EH (cell line): ENCODE measurements at regions not wholly inside any gene's neighbourhood (a gene's known extent, or its start where the extent isn't known, plus 50 kb on each side); places are given as distances from the start of the nearest gene placed in this dataset.
"Not testable (repeated sequence)": the region's sequence is repeated elsewhere in the genome, so short reads cannot be mapped to it uniquely, and the experiment has no call there.

Experiments used
- DNase-seq: peaks from one replicate; pipeline ENCODE4 v3.0.0-alpha.2; 2015; ENCODE audit warnings: low read depth

DNA sequence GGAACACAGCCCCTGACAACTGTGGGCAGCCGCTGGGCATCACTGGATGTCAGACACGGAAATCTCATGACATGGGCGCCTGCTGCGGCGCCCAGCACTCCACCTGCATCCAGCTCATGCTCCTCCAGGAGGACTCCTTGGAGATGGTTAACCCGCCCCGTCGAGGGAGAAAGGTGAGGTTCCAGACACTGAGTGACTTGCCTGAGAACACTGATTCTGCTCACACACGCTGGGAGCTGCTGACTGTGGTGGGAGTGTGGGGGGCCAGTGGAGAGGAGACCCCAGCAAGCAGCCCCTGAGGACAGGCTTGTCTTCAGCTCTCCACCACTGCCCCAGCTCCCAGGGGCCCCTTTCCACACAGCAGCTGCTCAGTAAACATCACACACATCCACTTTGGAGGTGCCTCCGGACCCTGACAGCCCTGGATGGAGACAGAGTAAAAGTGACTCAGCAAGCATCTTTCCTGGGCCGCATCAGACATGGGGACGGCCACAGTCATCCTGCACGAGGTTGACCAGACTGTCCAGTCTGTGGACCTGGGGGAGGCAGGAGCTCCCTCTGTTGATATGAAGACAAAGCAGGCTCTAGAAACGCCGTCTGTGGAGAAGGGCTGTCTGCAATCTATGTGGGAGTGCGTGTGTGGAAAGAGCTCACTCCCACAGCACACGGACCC, 283.7 kb upstream of the IRX4 start:
- no peak for DNase-seq

DNA sequence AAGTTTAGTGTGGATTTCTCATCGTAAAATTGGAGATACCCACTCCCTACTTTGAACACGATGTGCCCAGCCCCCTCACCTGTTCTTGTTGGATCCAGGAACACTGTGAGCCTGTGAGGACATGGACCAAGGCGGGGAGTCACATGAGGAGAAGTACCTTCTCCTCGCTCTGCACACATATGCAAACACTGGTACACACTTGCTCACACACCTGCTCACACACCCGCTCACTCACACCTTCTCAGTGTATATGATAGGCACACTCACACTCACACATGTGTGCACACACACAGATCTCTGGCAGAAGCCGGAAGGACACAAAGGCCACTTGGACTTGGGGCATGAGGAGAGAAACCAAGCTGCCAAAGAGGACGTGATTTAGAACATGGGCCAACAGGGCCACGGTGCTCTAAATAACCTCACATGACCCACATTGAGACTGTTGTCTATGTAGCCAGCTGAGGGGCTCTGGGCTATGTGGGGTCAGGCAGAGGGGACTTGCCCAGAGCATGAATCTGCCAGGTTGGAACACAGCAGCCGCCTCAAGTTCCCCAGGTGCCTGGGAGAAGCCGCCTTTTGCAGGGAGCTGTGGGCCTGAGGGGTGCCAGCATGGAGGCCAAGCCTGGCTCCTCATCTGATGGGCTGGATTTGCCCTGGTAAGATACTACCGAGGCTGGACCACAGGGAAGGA, 283.0 kb upstream of the IRX4 start:
- no peak for DNase-seq

DNA sequence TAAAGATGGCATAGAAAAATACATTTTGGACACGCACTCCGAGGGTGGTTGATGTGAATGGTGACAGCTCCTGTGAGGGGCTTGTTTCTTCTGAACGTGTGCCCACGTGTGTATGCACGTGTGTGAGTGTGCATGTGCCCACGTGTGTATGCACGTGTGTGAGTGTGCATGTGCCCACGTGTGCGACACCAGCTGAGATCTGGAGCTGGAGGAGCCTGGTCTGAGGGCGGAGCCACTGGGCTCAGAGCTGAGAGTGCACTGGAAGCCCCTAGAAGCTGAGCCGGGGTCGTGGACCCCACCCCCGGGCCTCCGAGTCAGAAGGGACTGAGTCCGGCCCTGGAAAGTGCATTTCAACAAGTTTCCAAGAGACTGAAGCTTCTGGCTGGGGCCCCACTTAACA, 282.5 kb upstream of the IRX4 start:
- DNase-seq = no peak

DNA sequence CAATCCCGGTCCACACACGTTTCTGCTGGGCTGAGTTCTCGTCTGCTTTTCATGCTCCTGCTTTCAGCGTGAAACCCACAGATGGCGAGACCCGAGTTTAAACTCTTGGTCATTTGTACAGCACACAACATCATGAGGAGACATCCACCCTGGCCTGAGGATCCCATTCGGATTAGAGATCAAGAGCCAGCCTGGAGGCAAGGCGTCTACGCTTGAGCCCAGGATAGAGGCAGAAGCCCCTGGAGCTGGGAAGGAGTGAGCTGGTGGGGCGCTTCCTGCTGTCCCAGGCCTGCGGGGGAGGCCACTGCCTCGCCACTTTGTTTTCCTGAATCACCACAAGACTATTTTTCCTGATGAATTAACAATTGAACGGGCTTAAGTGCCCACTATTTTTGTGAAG, 281.9 kb upstream of the IRX4 start:
- no peak for DNase-seq

DNA sequence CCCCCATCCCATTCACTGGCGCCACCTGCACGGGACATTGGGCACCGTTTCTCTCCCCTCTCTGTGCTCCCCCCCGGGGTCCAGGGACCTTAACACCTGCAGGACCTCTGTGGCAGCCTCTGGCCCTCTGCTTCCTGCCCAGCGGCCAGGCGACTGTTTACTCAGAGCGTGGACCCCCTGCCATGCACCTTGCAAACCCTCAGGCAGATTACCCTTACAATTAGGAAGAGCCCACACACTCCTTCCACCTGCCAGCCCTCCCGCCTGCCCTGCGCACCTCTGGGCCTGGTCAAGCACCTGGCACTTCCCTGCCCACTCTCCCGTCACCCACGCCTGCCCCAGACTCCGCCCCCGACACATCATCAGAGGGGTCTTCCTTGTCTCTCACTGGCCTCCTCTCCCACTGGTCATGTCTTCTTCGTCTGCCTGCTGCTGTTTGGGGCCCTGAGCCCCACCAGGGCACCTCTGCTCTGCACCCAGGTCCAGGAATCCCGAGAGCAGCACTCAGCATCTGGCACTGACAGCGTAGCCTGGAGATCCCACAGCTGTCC, 281.3 kb upstream of the IRX4 start:
- no peak for DNase-seq

DNA sequence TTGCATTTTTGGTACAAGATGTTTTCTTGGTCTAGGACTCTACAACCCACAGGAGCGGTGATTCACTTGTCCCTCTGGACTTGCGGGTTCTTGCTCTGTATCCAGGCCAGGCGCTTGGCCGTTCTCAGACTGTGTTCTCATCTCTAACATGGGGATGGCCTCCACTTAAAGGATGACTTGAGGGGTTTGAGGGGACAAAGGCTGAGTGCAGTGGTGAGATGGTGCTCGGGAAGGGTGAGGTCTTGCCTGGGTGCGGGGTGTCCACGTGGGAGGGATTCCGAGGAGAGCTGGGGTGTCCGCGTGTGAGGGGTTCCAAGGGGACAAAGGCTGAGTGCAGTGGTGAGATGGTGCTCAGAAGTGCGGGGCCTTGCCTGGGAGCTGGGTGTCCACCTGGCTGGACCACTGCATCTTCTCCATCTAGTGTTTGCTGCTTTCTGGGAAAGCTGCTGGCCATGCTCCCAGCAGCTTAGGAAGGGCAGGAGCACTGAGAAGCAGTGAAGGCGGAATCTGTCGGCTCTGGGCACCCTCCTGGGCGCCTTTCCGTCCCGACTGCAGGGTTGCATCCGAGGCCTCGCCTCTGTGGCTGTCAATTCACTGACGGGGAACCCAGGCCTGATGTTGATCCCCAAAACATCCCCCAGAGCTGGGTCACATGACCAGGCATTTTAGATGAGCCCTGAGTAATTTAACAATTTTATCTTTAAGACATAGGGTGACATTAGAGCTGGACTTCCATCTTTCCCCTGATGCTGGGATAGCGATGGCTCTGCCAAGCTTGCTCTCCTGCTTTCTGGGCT, 280.5 kb upstream of the IRX4 start:
- no peak for DNase-seq

DNA sequence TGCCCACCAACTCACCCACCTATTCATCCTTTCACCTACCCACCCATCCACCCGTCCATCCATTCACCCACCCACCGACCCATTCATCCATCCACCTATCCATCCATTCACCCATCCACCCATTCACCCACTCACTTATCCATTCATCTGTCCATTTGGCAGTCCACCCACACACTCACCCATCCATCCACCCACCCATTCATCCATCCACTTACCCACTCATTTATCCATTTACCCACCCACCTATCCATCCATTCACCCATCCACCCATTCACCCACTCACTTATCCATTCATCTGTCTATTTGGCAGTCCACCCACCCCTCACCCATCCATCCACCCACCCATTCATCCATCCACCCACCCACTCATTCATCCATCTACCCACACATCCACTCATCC, 278.1 kb upstream of the IRX4 start:
- no peak for DNase-seq

DNA sequence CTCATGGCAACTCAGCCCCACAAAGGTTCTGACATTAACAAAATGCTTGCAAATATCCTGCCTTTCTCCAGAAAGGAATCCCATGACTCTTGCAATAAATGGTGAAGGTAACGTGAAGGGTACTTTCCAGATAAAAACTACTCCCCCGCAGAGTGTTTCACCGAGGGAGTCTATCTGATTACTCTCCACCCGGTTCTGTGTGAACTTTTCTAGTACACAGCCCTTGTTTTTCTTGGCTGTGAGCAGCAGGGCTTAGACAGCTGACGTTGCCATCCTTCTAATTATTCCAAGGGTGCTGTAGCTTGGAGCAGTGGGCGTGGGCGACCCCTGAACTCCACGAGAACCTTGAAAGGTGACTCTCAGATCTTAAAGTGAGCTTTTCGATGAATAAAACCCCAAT, 276.0 kb upstream of the IRX4 start:
- DNase-seq = no peak

DNA sequence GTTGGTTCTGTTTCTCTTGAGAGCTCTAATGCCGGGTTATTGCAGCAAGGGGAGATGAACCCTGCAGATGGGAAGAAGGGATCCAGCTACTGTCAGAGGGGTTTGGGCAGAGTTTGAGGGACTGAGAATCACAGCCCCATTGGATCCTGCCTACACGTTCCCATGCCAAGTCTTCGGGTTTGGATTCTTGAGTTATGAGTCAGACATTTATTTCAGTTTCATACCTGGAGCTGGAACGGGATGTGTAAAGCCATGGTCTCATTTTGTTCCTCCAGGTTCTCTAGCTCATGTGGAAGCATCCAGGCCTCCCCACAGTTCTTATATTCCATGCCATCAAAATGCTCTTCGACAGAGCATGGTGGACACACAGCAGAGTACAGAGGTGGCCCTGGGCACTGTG, 275.4 kb upstream of the IRX4 start:
- DNase-seq = no peak

DNA sequence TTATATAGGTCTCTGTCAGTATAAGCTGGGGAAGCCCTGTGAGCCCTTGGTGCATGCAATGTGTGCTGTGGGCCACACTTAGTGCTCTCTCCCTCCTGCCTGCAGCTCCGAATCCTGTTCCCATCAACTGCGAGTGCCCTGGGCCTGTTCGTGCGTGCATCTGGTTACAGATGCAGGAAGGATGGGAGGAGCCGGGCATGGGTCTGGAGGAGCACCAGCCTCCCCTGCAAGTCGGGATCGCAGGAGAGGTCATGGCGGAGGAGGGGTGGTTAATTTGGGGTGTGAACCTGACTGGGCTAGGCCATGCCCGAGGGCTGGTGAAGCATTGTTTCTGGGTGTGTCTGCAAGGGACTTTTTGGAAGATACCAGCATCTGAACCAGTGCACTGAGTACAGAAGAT, 274.6 kb upstream of the IRX4 start:
- DNase-seq = no peak

DNA sequence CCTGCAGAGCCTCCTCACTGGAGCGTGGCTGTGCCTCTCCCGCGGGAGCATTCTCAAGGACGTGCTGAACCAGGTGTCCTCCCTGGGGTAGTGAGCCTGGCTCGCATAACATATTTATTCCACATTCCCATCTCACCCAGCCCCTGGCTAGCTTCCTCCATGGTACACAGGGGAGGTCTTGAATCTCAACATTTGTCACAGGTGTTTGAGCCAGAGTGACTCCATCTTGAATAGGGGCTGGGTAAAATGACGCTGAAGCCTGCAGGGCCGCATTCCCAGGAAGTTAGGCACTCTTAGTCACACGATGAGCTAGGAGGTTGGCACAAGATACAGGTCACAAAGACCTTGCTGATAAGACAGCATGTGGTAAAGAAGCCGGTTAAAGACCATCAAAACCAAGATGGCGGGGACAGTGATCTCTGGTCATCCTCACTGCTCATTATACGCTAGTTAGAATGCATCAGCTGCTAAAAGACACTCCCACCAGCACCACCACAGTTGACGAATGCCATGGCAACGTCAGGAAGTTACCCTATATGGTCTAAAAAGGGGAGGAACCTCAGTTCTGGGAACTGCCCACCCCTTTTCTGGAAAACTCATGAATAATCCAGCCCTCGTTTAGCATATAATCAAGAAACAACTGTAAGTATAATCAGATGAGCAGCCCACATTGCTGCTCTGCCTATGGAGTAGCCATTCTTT, 273.8 kb upstream of the IRX4 start:
- no peak for DNase-seq

DNA sequence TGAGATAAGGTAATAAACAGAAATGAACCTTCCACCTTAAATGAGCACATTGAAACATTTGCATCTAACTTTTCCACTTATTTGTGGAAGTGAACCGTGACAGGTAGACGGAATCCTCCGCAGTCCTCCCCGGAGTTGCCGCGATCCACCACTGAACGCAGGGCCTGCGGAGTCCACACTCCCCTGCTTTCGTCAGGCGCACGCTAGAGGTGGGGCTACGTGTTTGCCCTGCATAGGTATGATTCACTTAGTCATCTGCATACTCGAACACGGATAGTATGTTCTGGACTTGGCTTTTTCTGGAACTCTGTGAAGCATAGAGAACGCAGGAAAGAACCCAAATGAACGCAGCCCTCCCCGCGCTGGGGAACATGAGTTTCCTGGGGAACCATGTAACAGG, 272.8 kb upstream of the IRX4 start:
- DNase-seq = no peak

DNA sequence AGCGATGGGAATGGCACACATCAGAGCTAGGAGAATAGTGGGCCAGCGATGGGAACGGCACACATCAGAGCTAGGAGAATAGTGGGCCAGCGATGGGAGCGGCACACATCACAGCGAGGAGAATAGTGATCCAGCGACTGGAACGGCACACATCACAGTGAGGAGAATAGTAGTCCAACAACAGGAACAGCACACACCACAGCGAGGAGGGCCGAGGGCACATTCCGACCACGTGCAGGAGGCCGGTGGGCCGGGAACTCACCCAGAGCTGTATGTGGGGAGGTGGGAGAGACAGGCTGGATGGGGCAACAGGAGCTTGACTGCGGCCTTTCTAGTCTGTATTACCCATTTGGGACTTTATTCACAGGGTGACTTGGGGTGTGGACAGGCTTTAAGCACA, 271.1 kb upstream of the IRX4 start:
- no peak for DNase-seq

DNA sequence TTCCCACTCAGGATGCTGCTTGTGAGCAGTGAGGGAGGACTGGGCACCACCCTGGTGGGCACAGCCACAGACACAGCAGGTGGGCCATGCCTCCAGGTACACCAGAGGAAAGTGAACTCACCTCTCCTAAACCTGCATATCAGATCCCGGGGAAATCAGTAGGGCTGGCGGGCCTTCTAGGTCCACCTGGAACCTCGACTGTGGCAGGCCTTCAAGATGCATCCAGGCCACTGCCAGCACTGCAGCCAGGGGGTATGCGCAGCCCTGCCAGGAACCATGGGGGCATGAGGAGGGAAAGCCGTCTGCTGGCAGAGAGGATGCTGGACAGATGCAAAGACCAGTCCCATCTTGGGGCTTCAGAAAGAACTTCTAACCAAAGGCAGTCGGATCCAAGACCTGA, 270.6 kb upstream of the IRX4 start:
- DNase-seq = no peak

DNA sequence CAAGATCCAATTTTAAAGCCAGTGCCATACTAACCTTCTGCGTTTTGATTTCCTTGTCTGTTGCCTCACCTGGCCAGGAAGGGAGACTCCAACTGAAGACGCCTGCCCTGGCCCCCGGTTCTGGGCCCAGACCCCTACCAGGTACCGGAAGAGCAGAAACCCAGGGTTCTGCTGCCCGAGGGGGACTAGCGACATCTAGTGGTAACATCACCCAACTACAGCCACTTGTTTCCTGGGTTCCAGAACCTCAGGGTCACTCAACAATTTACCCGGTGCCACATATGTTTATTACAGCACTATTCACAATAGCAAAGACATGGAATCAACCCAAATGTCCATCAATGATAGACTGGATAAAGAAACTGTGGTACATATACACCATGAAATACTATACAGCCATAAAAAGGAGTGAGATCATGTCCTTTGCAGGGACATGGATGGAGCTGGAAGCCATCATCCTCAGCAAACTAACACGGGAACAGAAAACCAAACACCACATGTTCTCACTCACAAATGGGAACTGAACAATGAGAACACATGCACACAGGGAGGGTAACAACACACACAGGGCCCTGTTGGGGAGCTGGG, 268.7 kb upstream of the IRX4 start:
- not testable (repeated sequence) for DNase-seq

DNA sequence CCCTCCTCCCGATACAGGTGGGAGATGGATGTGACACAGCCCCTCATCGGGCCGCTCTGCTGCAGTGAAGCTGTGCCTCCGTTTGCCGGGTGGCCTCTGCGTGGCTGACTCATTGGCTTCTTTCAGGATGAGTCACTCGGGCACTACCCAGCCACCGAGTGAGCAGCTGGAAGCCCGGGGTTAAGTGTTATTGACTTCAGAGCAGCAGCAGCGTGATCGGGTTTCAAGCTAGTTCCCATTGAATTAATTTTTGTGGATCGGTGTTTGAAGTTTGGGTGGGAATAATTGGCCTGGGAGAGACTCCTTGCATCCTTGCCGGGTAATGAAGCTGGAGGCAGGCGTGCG, 266.4 kb upstream of the IRX4 start:
- no peak for DNase-seq

DNA sequence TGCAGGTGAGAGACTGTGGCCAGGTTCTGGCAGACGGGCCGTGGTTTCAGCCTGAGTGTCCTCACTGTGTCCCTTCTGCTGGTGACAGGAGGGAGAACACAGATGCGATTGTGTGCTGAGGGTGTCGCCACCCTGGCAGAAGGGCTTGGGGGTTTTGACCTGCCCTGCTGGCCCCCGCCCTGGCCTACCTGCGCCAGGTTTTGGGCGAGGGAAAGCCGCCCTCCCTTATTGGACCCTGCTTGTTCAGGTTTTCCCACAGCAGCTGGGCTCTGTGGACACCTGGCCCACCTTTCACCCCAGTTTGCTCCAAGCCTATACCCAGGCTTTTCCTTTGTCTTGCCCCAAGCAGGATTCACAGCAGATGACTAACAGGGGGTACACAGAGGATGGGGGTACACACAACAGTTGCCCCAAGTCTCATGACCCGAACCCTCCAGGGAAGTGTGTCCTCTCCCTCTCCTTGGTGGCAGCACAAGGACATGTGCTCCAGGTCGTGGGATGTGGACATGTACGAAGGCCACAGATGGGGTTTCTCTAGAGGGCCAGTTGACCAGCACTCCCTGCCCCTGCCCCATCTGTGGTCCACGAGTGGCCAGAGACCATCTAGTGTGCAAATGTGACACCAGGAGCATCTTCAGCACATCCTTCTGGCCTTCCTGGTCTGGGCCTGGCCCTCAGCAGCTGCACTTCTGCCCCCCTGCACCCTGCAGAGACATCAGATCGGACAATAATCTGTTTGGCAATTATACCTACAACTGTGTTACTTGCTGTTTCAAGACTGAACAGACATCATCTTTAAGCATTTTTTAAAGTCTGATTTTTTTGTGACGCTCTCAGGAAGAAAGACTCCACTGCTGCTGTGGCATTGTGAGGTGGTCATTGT, 265.8 kb upstream of the IRX4 start:
- DNase-seq = no peak

DNA sequence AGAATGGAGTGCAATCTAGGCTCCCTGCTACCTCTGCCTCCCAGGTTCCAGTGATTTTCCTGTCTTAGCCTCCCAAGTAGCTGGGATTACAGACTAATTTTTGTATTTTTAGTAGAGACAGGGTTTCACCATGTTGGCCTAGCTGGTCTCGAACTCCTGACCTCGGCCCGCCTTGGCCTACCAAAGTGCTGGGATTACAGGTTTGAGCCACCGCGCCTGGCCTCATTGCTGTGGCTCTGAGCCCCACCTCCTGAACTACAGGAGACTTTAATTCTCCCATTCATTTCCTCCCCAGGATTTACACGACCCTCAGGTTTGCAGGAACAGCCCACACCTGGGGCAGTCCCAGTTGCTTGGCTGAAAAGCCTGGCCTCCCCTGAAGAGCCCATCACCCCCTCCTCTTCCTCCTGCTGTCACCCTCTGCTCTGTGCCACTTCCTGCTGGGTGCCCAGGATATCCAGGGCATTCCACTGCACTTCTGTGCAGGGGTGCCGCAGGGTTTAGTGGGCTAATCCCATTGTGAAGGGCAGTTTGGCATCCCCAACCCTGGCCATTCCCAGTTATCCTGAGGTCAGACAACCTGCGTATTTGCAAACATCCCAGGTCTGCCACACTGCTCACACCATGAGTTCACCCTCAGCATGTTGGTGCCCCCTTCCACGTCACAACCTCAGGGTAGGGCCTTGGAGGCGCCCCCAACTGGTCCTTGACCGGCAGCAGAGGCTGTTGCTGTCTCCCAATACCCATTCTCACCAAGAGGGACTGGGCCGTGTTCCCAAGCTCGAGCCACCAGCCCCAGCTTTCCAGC, 265.0 kb upstream of the IRX4 start:
- no peak for DNase-seq

DNA sequence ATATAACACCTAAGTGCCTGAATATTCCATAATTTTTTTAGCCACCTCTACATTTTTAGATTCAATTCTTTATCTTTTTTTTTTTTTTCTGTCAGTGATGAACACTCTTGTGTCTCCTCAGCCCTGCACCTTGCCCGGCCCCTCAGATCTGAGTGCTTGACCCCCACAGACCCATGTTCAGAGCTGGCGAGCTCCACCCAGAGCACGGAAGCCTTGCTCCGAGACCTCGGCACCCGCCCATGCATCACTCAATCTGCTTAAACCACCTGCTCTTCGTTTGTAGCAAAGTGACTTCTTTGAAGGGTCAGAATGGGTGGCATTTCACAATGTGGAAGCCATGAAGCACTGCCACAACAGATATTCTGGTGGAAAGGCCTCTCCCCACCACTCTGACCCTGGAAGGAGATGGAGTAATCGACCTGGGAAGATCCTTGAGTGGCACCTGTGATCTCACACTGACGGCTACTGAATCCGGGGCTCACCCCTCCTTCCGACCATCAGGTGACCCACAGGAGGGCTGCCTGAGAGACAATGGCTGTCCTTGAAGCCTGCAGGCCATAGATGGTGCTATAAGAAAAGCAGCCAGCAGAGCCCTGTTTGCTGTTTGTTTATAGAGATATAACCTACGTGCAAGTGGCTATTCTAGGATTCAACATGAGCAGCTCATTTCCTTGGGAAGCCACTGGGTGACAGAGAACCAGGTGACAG, 261.1 kb upstream of the IRX4 start:
- no peak for DNase-seq

DNA sequence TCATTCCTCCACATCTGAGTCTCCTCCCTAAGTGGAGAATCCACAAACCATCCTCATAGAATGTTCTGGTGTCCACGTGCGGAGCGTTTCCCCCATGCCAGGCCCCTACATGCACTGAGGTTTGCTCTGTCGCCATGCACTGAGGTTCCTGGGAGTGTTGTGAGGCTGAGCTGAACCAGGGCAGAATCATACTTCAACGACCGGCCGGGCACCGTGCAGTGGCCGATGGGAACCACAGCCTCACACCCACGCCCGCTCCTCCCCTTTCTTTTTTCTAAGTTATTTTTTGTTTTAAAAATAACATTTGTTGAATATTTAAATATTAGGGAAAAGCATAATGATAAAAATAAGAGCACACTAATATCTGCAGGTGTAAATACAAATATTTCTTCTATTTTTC, 260.4 kb upstream of the IRX4 start:
- no peak for DNase-seq
